Femur (tissue), 1 donor: ENCODE measurements at regions not wholly inside any gene's neighbourhood (a gene's known extent, or its start where the extent isn't known, plus 50 kb on each side); places are given as distances from the start of the nearest gene placed in this dataset.
"Not testable (repeated sequence)": the region's sequence is repeated elsewhere in the genome, so short reads cannot be mapped to it uniquely, and the experiment has no call there.

Experiments
- DNase-seq: peaks from one replicate; pipeline ENCODE4 v3.0.0-alpha.2; 2017

DNA sequence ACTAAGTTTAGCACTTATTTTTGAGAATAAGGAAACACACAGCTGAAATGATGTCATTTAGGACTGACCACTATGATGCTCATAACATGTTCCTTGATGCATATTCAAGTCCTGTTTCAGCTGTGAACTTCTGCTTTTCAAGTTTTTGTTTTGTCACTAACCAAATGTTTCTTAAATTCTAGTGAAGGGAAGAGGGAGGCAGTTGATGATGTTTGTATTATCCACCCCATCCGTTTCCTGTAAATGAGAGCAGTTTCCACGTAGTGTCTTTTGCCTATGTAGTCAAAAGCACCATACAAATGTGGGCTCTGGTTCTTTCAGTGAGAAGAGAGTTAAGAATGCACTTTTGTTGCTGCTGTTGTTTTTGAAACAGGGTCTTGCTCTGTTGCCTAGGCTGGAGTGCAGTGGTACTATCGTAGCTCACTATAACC lies 491.8 kb downstream of the PCNX1 start:
- no peak for DNase-seq

DNA sequence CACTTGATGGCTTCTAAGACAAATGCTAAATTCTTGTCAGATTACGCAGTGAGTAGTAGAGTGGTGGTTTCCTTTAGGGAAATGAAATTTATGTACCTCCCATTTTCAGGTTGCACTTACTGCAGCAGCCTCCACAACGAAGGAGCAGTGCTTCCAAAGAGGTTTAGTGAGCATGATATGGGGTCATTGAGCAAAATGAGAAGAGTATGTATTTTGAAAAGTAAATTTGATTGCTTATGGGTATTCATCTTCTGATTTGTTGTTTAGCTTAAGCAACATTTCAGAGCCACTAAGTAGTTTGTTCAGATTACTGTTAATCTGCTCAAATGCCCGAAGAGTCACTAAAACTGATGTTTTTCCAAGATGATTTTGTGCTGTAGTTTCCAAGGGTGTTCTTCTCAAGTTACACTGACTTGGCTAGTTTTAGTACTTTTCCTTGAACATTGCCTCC lies 493.6 kb downstream of the PCNX1 start:
- no peak for DNase-seq

DNA sequence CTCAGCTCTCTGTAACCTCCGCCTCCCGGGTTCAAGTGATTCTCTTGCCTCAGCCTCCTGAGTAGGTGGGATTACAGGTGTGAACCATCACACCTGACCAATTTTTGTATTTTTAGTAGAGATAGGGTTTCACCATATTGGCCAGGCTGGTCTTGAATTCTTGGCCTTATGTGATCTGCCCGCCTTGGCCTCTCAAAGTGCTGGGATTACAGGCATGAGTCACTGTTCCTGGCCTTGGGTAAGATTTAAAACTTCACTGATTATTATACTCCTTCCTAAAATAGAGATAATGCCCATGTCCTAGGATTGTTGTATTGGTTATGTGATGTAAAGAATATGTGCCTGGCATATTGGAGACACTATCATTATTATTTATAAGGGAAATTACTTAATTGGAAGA lies 495.2 kb downstream of the PCNX1 start:
- not testable (repeated sequence) for DNase-seq

DNA sequence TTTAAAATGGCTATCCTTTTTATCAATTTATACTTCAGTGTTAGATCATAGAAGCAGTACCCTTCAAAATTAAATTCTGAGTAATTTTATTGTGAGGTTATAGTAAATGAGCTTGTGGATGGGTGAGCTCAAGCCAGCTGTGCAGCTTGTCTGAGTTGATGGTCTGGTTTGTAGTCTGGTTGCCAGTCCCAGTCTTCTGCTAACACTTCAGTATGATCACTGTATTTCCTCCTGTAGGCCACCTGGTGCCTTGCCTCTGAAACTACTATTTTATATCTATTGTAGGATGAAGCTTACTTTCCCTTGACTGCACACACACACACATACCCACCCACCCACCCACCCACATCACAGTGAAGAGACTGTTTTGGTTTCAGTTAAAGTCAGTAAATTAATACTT lies 496.4 kb downstream of the PCNX1 start:
- no peak for DNase-seq

DNA sequence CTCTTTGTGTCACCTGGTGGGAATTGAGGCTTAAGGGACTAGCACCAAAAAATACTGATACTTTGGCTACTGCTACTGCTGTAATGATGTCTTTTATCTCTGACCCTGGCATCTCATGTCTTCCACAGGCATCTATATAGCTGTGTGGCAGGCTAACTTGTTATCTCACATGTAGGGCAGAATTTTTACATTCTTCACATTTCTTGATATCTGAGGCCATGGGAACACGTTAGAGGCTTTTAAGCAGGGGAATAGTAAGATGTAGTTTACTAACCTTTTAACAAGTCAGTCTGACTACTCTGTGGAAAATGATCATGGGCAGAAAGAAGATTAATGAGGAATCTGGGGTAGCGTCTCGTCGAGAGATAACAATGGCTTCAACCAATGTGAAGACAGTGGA lies 498.4 kb downstream of the PCNX1 start:
- DNase-seq: no peak

DNA sequence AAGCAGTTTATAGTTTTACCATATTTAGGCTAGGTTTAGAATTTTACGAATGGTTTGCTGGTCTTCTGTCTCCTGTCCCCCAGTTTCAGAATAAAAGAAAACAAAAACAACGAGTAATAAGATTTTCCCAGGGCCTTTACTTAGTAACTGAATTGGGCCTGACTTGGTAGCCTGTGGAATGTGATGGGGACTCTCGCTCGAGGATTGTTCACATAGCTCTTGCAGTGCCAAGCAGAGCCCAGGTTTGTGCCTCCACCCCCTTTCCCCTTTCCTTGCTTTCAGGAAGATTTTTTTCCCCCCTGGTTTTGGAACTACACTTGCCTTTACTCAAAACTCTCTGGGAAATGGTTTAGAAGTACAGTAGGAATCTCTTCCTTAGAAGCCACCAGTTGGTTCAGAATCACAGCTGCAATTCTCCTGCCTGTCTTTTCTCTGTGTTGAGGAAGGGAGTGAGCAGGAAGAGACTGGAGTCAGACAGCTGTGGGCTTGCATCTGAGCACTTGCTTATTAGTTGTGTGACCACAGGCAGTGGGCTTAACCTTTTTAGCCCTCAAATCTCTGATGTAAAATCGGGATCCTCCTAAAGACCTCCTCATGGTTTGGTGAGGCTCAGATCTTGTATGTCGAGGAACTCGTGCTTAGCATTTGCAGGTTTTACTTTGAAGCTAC lies 501.2 kb downstream of the PCNX1 start:
- no peak for DNase-seq

DNA sequence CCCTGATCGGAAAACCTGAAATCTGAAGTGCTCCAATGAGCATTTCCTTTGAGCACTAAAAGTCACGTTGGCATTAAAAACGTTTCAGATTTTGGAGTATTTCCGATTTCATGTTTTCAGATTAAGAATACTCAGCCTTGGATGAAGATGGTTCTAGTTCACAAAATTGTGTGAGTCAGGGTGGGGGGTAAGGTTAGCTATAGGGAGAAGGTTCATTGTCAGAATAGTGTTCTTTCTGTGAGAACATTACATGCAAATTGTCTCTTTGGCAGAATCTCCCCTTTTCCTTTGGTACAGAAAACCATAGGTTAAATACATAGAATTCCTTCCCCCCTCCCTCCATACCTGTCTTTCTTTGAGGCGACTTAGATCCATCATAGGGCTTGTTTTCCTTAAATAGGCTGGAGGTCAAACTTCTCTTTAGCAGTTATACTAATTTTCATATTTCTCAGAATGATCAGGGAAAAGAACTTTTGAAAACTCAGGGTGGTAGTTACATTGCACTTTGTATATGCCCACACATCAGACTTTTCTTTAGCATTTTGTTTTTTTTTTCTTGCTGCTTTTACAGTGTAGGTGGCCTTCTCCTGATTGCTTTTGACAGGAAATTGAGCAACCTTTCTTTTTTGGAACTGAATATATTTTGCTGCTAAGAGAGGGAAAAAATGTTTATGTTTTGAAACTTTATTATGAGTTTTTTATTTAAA lies 503.5 kb downstream of the PCNX1 start:
- DNase-seq: no peak

DNA sequence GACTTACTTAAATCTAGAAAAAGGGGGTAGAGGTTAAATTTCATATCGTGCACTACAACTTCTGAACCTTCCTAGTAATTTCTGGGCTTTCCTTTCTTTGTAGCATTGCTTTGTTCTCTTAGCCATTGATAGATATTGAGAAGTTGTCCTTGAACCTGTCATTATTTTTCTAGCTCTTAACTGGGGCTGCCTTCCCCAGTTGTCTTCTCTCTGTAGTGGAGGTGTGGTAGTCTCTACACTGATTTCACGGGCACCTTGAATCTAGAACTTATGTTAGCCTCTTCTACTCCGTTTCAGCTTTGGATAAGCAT lies 504.0 kb downstream of the PCNX1 start:
- no peak for DNase-seq

DNA sequence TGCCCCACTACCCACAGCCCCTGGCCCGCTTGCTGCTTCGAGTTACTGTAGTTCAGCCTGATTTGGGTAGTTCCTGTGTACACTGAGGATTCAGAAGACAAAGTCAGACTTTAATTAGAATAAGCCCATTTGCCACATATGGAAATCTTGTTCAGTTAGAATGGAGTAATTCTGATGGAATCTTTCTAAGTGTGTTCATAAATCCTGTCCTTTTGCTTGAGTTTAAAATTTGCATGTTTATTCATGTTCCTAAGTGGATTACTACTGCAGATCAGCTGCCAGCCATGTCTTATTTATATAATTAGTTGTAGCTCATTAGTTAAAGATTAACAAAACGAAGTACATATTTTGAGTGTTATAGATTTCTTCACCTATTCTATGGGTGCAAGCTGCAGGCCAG lies 504.5 kb downstream of the PCNX1 start:
- DNase-seq: no peak

DNA sequence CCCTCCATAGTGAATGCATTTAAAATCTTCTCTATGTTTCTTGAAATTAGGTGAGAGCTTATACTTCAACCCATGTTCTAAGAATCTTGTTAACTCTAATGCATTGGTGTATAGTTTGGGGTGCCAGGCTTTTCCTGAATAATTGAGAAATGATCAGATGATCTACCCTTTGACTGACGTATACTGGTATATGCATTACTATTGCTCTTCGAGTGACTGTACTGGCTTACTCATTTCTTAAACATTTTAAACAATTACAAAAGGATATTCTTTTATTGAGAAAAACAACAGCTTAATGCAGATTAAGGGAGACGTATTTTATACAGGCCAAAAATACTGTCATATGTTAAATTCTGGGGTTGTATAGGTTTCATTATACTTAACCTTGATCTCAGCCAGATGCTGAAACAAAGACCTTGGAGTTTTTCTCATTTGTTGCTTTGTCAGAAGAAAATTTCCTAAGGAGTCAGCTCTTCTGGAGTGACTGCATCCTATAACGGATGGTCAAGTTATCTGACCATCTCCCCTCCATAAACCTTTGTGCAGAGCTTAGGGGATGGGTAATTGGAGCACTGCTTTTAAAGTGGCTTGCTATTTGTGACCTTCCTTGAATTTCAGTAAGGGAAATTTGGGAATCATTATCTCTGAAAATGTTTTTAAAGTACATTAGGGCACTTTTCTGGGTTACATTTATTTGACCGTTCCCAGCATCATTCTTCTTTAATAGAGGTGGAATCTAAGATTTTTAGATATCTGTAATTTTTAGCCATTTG lies 507.6 kb downstream of the PCNX1 start:
- no peak for DNase-seq

DNA sequence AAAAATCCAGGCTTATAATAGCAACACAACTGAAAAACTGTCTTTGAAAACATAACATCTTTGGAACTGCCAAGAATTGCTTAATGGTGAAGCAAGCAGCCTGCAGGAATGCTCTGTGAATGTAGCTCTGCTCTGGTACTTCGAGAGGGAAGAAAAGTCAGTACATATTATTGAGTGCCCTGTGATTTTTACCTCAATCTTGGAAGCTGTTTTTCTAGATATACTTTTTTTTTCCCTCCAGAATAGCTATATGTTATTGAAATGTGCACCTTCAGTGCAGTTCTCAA lies 508.1 kb downstream of the PCNX1 start:
- no peak for DNase-seq

DNA sequence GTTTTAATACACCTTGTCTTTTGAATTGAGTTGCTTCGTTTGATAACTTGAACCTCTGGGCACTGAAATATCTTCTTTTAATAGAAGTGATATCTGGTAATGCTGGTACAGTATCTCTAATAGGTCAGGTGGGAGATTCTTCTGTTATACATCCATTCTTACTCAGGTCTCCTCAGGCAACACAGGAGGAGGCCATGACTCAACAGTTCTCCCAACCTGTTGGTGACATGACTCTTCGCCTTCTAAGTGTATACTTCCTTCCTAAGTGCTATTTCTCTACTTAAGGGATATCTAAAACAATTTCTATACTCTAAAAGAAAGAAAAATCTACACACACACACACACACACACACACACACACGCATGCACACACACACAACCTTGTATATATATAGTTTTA lies 509.1 kb downstream of the PCNX1 start:
- DNase-seq: no peak

DNA sequence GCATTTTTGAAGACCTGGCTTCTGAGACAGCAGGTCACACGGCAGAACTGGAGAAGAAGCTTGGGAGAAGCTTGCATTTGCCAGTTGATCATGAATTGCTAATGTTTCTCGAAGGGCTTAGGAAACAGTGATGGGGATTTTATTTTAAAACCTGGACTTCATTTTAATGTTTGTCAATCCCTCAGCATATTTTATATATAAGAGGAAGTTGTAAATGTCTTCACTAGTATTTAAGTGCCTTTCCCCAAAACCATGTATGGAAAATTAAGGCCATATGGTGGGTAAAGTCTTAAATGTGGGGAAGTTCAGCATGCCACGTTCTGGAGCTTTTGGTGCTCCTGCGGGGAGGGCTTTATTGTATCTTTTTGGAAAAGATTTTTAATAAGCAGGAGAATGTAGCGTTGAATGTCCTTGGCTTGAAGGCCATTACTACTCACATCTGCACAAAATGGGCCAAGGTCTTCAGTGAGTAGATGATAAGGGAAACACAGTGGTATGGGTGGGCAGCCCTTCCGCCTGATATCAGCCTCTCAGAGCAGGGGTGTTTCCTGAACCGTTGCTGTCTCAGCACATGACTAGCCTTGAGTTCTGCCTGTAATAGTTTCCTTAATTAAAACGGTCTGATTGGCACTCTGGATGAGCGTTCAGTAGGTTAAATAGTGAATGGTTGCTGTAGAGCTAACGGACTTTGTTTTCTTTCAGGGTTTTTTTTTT lies 511.4 kb downstream of the PCNX1 start:
- no peak for DNase-seq

DNA sequence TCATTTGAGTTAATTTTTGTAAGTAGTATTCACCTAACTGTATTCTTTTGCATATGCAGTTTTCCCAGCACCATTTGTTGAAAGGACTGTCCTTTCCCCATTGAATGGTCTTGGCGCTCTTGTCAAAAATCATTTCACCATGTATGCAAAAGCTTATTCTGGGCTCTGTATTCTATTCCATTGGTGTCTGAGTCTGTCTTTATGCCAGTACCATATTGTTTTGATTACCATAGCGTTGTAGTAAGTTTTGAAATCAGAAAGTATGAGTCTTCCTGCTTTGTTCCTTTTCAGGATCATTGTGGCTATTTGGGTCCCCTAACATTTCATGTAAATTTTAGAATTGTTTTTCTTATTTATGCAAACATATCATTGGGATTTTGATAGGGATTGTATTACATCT lies 508.7 kb upstream of the RGS6 start:
- no peak for DNase-seq

DNA sequence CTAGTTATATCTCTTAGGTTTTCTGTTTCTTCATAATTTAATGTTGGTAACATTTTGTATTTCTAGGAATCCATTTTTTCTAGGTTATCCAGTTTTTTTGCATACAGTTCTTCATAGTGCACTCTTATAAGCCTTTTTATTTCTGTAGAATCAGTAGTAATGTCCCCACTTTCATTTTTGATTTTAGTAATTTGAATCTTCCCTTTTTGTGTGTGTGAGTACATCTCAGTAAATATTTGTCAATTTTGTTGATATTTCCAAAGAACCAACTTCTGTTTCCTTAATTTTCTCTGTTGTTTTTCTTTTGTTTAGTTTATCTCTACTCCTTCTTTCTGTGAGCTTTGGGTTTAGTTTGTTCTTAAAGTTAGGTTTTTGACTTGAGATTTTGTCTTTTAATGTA lies 507.3 kb upstream of the RGS6 start:
- DNase-seq: no peak

DNA sequence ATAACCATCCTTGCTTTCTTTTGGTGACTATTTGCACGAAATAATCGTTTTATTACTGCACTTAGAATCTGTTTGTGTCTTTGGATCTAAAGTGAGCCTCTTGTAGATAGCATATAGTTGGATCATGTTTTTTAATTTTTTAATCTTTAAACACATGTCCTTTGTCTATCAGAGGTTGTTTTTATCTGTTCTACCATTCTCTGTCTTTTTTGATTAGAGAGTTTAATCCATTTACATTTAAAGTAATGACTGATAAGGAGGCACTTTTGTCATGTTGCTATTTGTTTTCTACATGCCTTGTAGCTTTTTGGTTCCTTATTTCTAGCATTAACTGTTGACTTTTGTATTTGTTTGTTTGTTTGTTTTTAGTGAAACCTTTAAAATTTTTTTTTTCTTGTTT lies 506.2 kb upstream of the RGS6 start:
- no peak for DNase-seq

DNA sequence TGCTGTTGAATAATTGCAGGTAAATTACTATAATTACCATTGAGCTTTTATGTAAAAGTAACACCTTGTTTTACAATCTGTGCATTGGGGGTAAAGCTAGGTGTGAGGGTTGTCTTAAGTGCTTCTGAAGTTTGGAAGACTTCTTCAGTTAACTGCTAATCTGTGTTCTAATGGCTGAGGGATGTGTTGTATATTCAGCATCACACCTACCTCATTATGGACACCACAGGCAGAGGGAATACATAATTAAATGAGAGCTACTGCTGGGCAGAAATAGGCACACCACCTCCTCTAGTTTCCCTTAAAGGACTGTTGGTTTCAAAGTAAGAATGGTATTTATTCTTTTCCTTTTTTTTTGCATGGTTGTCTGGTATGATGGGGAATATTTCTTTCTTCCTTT lies 502.3 kb upstream of the RGS6 start:
- DNase-seq: no peak

DNA sequence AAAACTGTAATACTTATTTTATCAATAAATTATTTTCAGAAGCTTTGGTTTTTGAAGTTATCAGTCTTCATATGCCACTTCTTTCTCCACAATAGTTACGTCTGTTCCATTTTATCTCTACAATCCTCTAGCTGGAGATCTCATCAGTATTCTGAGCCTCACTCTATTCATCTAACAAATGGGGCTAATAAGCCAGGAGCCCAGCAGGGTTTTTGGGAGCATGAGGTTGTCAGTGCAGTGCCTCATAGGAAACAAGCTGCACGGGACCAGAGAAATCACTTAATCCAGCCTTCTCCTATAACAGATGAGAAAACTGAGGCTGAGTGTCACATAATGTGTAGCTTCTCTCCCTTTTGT lies 501.9 kb upstream of the RGS6 start:
- DNase-seq: no peak

DNA sequence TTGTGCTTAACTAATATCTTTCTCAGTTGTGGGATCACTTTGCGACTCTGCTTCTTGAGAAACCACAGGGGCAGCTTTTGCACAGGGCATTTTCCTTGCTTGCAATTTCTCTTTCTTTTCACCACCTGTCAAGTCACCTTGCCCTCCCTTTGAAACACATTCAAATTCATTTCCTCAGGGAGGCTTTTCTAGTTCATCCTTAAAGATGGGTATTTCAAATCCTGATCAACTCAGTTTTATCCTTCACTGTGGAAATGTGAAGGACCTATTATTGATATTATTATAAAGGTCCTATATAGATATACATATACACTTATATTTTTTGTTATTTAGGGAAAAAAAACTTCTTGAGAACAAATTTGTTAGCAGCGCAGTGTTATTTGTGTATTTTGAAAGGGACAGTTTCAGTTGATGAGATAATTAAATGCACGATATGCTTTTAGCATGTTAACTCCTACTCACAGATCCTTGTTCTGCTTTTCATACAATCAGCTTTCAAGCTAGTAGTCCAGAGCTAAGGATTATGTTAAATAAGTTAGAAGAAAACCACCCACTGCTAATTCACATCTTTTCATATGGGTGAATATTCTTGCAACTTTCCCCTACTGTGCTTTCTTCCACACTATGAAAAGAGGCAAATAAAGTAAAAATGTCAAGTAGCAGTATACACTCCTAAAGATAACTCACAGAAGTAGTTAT lies 501.4 kb upstream of the RGS6 start:
- no peak for DNase-seq

DNA sequence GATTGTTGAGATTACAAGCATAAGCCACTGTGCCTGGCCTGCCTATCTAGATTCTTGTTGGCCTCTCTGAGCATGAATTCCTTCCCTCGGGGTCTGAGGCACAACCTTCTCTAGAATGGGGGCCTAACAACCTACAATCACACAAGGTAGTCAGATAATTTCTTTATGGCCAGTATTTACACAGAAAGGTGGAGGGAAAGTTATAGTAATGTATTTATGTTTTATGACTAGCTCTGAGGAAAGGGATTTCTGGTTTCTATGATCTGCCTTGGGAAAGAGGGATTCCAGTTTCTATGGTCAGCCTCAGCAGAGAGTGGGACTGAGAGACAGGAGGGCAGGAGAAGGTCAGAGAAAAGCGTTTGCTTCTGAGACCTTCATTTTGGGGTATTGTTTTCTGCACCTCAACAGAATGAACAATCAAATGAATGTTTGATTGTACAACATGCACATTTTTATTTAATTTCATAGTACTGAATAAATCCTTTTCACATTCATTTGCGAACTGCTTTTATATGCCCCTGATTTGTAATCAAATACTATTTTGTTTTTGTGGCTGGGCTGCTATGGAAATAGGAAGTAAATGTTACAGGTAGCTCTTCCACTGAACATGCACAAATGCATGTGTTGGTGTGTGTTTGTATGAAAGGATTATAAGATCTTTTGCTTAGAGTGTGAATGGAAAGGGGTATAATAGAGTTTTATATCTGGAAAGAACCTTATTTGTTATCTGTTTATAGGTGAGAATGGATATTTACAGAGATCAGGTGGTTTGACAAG lies 499.7 kb upstream of the RGS6 start:
- no peak for DNase-seq

DNA sequence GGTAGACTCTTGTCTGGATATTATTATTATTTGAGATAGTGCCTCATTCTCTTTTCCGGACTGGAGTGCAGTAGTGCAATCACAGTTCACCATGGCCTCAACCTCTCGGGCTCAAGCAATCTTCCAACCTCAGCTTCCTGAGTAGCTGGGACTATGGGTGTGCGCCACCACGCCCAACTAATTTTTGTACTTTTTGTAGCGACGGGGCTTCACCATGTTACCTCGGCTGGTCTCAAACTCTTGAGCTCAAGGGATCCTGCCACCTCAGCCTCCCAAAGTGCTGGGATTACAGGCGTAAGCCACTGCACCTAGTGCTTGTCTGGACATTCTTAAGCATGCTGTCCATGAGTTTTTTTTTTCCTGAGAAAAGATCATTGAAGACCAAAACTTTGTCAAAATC lies 498.9 kb upstream of the RGS6 start:
- DNase-seq: no peak

DNA sequence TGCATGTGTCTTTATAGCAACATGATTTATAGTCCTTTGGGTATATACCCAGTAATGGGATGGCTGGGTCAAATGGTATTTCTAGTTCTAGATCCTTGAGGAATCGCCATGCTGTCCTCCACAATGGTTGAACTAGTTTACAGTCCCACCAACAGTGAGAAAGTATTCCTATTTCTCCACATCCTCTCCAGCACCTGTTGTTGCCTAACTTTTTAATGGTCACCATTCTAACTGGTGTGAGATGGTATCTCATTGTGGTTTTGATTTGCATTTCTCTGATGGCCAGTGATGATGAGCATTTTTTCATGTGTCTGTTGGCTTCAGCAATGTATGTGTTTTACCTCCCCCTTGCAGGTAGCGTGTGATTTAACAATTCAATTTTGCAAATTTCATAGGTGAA lies 496.6 kb upstream of the RGS6 start:
- DNase-seq: not testable (repeated sequence)
